Activated CD8-positive, alpha-beta memory T cell treated with anti-CD3 and anti-CD28 coated beads for 24 hours (primary cell): ENCODE measurements at regions not wholly inside any gene's neighbourhood (a gene's known extent, or its start where the extent isn't known, plus 50 kb on each side); places are given as distances from the start of the nearest gene placed in this dataset.
A peak's percentile ranks its signal among the peaks of the same experiment; 100 is the strongest.

ENCODE experiments used
- DNase-seq: peaks from one replicate; pipeline ENCODE4 v3.0.0-alpha.2; 2020

- no peak for DNase-seq
Observed at GRCh38 chr7:17132726-17133125, 165.7 kb upstream of the AHR start.

DNA sequence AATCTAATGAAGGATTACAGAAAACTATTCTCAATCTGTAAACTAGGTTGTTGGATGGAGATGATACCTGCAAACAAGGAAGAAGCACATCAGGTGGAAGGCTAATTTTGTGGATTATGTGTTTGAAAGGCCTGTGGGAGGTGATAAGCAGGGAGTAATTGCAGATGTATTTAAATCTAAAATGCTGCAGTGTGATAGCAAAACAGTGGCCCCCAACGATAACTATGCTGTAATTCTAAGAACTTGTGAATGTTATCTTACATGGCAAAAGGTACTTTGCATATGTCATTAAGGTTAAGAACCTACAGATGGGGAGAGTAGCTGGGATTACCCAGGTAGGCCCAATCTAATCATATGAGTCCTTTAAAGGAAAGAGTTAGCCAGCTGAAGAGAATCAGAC, 164.5 kb upstream of the AHR start:
- DNase-seq, result no peak

DNA sequence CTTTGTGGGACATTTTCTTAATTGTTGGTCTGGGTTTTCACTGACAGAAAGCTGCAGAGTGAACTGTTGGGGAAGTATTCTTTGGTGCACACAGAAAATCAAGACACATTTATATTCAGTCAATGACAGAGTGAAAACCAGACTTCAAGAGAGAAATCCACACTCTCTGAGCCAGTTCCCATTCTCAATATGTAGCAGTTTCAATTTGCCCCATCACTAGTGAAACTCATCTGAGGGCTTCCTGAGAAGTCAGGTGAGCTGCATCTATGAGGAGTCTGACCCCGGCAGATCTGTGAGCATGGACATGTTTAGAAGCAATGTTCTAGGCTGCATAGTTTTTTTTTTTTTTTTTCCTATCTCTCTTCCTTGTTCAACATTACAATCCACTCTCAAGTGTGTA, 163.7 kb upstream of the AHR start:
- DNase-seq, result no peak

DNA sequence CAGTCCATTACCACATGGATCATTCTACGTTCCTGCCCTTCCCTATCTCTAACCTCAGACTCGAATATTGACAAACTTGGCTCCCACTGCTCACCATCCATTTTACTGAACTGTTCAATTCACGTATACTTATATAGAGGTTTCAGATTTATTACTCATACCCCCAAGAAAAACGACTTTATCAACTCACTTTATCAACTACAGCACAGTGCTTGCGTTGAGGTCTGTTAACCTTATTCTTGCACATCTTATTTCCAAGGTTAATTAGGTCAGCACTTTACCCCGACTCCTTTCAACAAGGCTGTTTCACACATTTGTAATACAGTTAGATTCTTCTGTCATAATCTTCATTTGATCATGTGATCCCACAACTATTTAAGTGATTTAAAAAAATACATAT, 162.3 kb upstream of the AHR start:
- DNase-seq, result no peak

- DNase-seq, result no peak
Observed at GRCh38 chr7:17139081-17139480, 159.4 kb upstream of the AHR start.

GRCh38 chr7:17140406-17140805, 158.0 kb upstream of the AHR start:
- DNase-seq, result no peak

DNA sequence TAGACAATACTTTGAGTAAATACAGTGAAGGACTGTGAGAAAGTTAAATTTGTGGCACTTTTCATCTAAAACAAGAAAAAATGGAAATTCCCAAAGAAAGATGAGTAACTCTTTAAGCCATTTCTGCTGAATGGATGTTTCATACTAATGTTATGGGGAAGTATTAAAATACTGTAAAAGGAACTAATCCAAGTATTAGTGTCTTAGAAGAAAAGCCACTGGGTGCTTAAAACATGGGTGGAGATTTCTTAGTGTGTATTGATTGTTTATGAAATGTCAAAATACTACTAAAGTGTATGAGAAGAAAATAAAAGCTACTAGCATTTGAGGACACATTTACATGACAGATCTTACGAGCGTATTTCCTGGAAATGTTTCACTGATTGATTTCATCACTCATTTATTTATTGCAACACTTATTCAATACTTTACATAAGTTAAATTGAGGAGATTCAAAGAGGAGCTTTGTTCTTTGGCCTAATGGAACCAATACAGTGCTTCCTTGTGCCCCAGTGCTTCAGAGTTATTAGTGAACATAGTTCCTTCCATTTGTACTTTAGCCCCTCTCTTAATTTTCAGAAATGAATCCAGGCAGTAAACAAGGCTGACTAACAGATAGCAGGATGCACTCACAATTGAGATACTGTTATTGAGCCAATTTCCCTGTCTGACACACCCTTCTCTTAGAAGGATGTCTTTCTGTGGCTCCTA, 155.5 kb upstream of the AHR start:
- no peak for DNase-seq

DNA sequence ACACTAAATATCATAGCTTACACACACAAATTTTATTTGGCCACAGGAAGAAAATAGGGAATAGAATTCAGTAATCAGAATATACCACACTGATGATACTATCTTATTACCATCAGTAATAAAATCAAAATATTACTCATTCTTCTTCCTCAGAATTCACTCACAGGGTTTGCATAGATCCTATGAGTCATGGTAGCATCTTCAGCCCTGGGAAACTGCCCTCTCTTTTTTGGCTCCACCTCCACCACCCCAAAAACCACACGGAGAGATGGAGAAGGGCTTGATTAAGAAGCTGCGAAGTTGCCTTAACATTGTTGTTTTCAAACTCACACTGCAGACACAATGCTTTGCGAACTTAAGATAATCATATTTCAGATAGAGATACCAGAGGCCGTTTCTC, 154.1 kb upstream of the AHR start:
- DNase-seq, result peak; percentile 73

DNA sequence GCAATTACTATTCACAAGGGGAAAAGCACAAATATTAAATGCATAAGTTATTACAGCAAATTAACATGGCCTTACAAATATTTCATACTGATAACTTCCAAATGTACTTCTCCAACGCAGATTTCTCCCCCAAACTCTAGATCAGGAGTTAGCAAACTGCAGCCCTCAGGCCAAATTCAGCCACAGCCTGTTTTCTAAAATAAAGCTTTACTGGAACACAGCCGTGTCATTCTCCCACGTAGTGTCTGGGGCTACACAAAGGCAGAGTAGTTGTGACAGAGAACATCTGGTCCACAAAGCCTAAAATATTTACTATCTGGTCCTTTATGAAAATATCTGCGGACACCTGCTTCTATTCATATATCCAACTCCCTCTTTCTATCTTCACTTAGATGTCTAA, 151.8 kb upstream of the AHR start:
- no peak for DNase-seq

- DNase-seq, result no peak
Observed at GRCh38 chr7:17147409-17147808, 151.0 kb upstream of the AHR start.

DNA sequence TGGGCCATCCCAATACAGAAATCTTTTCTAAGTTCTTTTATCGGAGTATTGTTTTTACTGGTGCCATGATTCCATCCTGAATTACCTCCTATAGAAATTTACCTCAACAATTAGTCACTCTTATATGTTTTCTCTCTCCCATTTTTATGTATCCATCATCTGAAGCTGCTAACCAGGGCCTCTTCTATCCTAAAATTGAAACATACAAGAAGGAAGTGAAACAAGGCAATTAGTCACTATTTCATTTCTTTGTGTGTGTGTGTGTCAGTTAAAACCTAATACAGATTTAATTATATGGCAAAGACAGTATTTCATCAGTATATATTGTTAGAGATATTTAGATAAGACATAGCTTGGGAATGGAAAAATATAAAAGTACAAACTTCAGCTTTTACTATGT, 148.4 kb upstream of the AHR start:
- DNase-seq, result no peak

DNA sequence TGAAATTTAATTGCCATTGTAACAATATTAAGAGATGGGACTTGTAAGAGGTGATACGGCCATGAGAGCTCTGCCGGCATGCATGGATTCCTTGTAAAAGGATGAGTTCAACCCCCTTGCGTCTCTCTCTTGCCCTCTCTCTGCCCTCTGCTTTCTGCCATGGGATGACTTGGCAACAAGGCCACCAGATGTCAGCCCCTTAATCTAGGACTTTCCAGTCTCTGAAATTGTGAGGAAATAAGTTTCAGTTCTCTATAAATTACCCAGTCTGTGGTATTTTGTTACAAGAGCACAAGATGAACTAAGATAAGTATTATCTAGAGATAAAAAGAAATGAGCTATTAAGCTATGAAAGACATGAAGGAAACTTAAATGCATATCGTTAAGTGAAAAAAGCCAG, 145.7 kb upstream of the AHR start:
- DNase-seq, result no peak

DNA sequence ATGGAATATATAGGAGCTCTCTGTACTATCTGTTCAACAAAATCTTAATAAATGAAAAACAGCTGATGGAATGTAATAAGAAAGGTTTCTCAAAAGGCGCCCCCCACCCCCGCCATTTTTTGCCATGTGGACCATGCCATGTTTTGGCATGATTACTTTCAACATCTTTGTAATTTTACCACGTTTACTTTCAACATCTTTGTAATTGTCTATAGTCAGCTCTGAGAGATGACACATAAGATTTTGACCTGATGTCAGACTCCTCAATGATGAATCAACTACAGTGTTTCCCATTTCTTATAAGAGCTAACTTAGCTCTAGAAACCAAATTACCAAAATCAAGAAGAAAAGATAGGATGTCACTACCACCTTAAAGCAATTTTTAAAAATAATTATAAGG, 144.9 kb upstream of the AHR start:
- DNase-seq, result no peak

DNA sequence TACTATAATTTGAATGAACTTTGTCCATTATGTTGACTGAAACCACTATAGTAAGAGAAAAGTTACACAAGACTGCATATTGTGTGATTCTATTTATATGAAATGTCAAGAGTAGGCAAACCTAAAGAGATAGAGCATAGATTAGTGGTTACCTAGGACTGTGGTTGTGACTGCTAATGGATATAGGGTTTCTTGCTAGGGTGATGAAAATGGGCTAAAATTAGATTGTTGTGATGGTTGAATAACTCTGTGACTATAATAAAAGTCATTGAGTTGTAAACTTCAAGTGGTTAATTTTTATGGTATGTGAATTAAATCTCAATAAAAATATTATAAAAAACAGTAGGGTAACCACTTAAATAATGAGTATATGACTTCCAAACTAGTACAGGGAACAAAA, 142.9 kb upstream of the AHR start:
- no peak for DNase-seq

GRCh38 chr7:17158261-17158660, 140.2 kb upstream of the AHR start:
- no peak for DNase-seq

DNA sequence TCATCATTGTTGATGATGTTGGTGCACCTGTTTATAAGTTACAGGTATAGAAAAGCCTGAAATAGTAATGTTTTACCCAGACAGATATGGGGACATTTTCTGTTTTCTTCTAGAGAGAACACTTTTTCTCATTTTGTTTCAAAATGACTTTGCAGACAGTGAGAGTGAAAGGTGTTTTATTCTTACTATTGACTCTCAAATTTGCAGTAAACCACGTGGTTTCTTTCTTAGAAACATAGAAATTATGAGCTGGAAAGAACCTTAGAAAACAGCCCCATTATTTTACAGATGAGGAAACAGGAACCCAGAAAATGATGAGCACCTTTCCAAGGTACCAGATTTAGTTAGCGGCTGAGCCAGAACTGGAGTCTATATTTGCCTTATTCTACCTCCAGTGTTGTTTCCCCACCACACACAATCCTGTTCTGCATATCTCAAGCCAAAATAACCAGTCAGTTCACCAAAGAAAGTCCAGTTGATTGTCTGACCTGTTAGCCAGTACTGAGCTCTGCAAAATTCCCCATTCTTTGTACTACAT, 138.9 kb upstream of the AHR start:
- no peak for DNase-seq

DNA sequence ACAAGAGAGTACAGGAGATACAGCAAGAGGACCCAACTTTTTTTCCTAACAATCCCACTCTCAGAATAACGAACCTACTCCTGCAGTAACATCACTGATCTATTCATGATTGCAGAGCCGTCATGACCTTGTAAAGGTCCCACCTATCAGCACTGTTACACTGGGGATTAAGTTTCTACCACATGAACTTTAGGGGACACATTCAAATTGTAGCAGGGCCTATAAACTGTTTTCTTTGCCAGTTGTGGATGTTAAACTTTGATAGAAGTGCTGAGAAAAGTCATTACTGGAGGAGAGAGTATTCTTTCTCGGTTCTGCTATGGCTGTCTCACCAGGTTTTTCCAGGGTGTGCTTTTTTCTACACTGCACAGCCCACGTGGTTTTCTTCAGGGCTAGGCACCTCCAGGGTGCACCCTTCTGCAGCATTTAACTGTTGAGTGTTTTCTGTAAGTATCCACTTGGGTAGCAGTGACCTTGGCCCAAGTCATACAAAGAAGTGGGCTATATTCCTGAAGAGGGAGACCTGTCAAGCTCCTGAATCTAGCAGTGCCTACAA, 131.6 kb upstream of the AHR start:
- DNase-seq, result no peak

DNA sequence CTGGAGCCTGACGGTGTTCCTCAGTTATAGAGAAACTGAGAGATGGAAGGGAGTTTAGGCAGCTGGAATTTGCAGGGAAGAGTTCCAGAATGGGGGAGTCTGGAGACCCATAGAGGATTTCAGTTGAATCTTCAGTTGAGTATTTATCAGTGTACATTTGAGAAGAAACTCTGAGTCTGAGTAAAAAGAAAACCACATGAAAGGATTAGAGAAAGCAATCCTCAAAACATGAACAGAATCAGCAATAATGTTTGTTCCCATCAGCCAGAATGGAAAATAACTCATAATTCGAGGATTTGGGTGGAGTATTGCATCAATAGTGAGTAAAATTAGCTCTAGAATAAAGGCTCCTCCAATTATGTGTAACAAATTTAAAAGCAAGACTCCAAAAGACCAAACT, 130.0 kb upstream of the AHR start:
- no peak for DNase-seq

GRCh38 chr7:17171427-17171826, 127.0 kb upstream of the AHR start:
- no peak for DNase-seq

- no peak for DNase-seq
Observed at GRCh38 chr7:17176371-17177032, 122.0 kb upstream of the AHR start.

DNA sequence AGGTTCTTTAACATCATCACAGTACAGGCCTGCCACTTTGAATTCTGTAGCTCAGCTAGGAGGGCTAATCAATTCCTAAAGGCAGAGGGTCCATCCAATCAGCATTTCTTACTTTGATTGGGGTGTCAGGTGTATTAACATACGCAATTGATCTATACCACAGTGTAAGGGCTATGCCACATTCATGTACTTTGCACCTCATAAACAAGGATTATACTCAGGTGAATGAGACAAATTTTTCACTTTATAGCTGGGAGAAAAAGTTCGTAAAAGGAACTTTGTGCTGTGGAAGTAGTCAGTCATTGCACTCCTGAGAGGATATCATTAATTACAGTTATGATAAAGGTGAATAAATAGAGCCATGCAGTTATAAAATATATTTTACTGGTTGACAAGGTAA, 119.9 kb upstream of the AHR start:
- DNase-seq, result no peak

- DNase-seq, result no peak
Observed at GRCh38 chr7:17181482-17181881, 117.0 kb upstream of the AHR start.

GRCh38 chr7:17183630-17184328, 114.7 kb upstream of the AHR start:
- DNase-seq, result no peak
